PC-3 (cell line): ENCODE measurements at regions not wholly inside any gene's neighbourhood (a gene's known extent, or its start where the extent isn't known, plus 50 kb on each side); places are given as distances from the start of the nearest gene placed in this dataset.

Experiments used
- ATAC-seq: fragments of 200-7000 bp; cut with Tn5 transposase; 2 replicates; pipeline ENCODE4 v1.9.1; 2020; ENCODE audit warnings: mild to moderate bottlenecking, moderate library complexity
- BruUV-seq: library from RNA; stranded (reverse); fragments of 400-500 nt; replicated peaks from 2 replicates; lab custom pipeline; 2021; lab: Mats Ljungman, UMichigan
- CTCF ChIA-PET: fragments of 300-600 bp; sonication (Branson Sonifier 250); formaldehyde crosslinking; loops from one replicate; lab custom pipeline; 2022; ENCODE audit warnings: antibody characterized with exemption; lab: Charles Lee
- POLR2A ChIA-PET: fragments of 300-600 bp; sonication (Branson Sonifier 250); formaldehyde crosslinking; loops from one replicate; lab custom pipeline; 2022; ENCODE audit warnings: antibody characterized with exemption; ENCODE audit not compliant: unreplicated experiment; lab: Charles Lee
- DNase-seq: peaks from one replicate; pipeline ENCODE4 v3.0.0-alpha.2; 2015
- H2AFZ ChIP-seq: fragments of 300-600 bp; sonication (generic); 2 replicates; pipeline ENCODE4 v1.6.0; 2016; ENCODE audit warnings: antibody characterized with exemption, low read length
- H3F3A ChIP-seq: fragments of 300-600 bp; sonication (generic); one replicate; pipeline ENCODE4 v1.6.0; 2017; ENCODE audit warnings: antibody characterized with exemption, low read length, control low read depth, mild to moderate bottlenecking; ENCODE audit not compliant: unreplicated experiment
- H3K27ac ChIP-seq: fragments of 300-600 bp; sonication (generic); 2 replicates; pipeline ENCODE4 v1.5.1; 2016; ENCODE audit warnings: mild to moderate bottlenecking, low read length
- H3K27me3 ChIP-seq: fragments of 300-600 bp; sonication (generic); 2 replicates; pipeline ENCODE4 v1.6.1; 2016; ENCODE audit warnings: low read length, mixed read lengths
- H3K36me3 ChIP-seq: fragments of 300-600 bp; sonication (generic); 2 replicates; pipeline ENCODE4 v1.6.1; 2016; ENCODE audit warnings: low read depth, mixed run types, low read length, mixed read lengths
- H3K4me1 ChIP-seq: fragments of 300-600 bp; sonication (generic); 2 replicates; pipeline ENCODE4 v1.5.1; 2016; ENCODE audit warnings: low read length; ENCODE audit not compliant: insufficient read depth
- H3K4me2 ChIP-seq: fragments of 300-600 bp; sonication (generic); 2 replicates; pipeline ENCODE4 v1.6.0; 2016; ENCODE audit warnings: low read length
- H3K4me3 ChIP-seq: fragments of 300-600 bp; sonication (generic); 2 replicates; pipeline ENCODE4 v1.5.1; 2016; ENCODE audit warnings: mild to moderate bottlenecking, low read length, mixed read lengths
- H3K79me2 ChIP-seq: fragments of 300-600 bp; sonication (generic); 2 replicates; pipeline ENCODE4 v1.6.1; 2017; ENCODE audit warnings: low read length, mixed read lengths
- H3K9ac ChIP-seq: fragments of 300-600 bp; sonication (generic); 2 replicates; pipeline ENCODE4 v1.6.0; 2016; ENCODE audit warnings: mild to moderate bottlenecking, low read length
- H3K9me2 ChIP-seq: fragments of 300-600 bp; sonication (generic); replicated peaks from 2 replicates; pipeline ENCODE4 v1.6.1; 2016; ENCODE audit warnings: mixed run types, low read length, mixed read lengths
- H3K9me3 ChIP-seq: fragments of 300-600 bp; sonication (generic); 2 replicates; pipeline ENCODE4 v1.6.1; 2016; ENCODE audit warnings: low read length, mixed read lengths
- H4K20me1 ChIP-seq: fragments of 300-600 bp; sonication (generic); 2 replicates; pipeline ENCODE4 v1.6.1; 2016; ENCODE audit warnings: low read length, mixed read lengths
- CTCF ChIP-seq: fragments of 300-600 bp; sonication (generic); conservative IDR thresholded peaks from 2 replicates; pipeline ENCODE4 v1.5.1; 2017; ENCODE audit warnings: antibody characterized with exemption, low read depth, mild to moderate bottlenecking, low read length
- EZH2 ChIP-seq: fragments of 300-600 bp; sonication (generic); IDR thresholded peaks from one replicate; pipeline ENCODE4 v1.6.1; 2017; ENCODE audit warnings: antibody characterized with exemption, mild to moderate bottlenecking, low read length; ENCODE audit not compliant: unreplicated experiment
- EZH2phosphoT487 ChIP-seq: fragments of 300-600 bp; sonication (generic); IDR thresholded peaks from 2 replicates; pipeline ENCODE4 v1.6.1; 2018; ENCODE audit warnings: mild to moderate bottlenecking, antibody characterized with exemption, low read length, borderline replicate concordance
- intact Hi-C: fragments of 100-400 bp; cut with micrococcal nuclease; formaldehyde crosslinking; loops from 2 replicates; pipeline ENCODE4 v1.9.0; 2023

- ATAC-seq (no peak), DNase-seq (no peak)
- H3K9me3 ChIP-seq = no peaks in the 10 kb centered on the region
- H3F3A ChIP-seq = no peaks in the 10 kb centered on the region
- H3K4me1 ChIP-seq = no peaks in the 10 kb centered on the region
- no peak overlapping the region for H3K9ac ChIP-seq
- H3K27me3 ChIP-seq = no peaks in the 10 kb centered on the region
- ChIA-PET POLR2A (no interaction called here), CTCF (no interaction called here)
- intact Hi-C loops = no loop called here
- H3K36me3 ChIP-seq = no peaks in the 10 kb centered on the region
- no TSS peak for BruUV-seq
- no peak overlapping the region for H2AFZ ChIP-seq
- no peak overlapping the region for H3K27ac ChIP-seq
- no peak overlapping the region for H3K4me2 ChIP-seq
- no peak overlapping the region for H3K4me3 ChIP-seq
- H3K9me2 ChIP-seq = no peaks in the 10 kb centered on the region
- TF ChIP-seq EZH2 (no peak), CTCF (no peak), EZH2phosphoT487 (no peak)
- H4K20me1 ChIP-seq = no peaks in the 10 kb centered on the region
- no peaks in the 10 kb centered on the region for H3K79me2 ChIP-seq
Observed at GRCh38 chr14:101110729-101111619, 207.5 kb upstream of the RTL1 start.

GRCh38 chr14:101111620-101112290 lies 208.2 kb upstream of the RTL1 start:
- no peak overlapping the region for H3K4me3 ChIP-seq
- intact Hi-C loops = no loop called here

More at GRCh38 chr14:101111620-101112290, 208.2 kb upstream of the RTL1 start:
- H3K27me3 ChIP-seq = no peaks in the 10 kb centered on the region
- no peak overlapping the region for H3K4me2 ChIP-seq
- H3K79me2 ChIP-seq = no peaks in the 10 kb centered on the region
- no peaks in the 10 kb centered on the region for H3K36me3 ChIP-seq
- H3K9ac ChIP-seq = no peak overlapping the region
- no peak overlapping the region for H2AFZ ChIP-seq
- no peak for DNase-seq
- H4K20me1 ChIP-seq = no peaks in the 10 kb centered on the region
- H3K9me2 ChIP-seq = no peaks in the 10 kb centered on the region
- no peaks in the 10 kb centered on the region for H3K4me1 ChIP-seq
- ATAC-seq = no peak
- no peaks in the 10 kb centered on the region for H3K9me3 ChIP-seq
- no peak overlapping the region for H3K27ac ChIP-seq
- ChIA-PET POLR2A (no interaction called here), CTCF (no interaction called here)
- BruUV-seq = no TSS peak
- no peaks in the 10 kb centered on the region for H3F3A ChIP-seq
- TF ChIP-seq EZH2 (no peak), EZH2phosphoT487 (no peak), CTCF (no peak)
